ENCODE measurements at regions not wholly inside any gene's neighbourhood (a gene's known extent, or its start where the extent isn't known, plus 50 kb on each side); places are given as distances from the start of the nearest gene placed in this dataset.

DNA sequence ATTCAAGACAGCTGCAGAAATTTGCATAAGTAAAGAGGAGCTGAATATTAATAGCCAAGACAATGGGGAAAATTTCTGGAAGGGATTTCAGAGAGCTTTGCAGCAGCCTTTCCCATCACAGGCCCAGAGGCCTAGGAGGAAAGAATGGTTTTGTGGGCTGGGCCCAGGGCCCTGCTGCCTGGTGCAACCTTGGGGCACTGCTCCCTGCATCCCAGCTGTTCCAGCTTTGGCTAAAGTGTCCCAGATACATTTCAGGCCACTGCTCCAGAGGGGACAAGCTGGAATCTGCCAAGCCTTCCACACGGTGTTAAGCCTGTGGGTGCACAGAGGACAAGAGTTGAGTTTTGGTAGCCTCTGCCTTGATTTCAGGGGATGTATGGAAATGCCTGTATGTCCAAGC, 185.6 kb upstream of the SFRP2 start:
- no peak for DNase-seq

DNA sequence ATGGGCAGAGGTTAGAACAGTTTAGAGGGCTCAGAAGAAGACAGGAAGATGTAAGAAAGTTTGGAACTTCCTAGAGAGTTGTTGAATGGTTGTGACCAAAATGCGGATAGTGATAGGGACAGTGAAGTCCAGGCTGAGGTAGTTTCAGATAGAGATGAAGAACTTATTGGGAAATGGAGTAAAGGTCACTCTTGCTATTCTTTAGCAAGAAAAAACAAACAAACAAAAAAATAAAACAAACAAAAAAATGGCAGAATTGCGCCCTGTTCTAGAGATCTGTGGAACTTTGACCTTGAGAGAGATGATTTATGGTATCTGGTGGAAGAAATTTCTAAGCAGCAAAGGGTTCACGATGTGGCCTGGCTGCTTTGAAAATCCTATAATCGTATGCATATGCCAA, 185.1 kb upstream of the SFRP2 start:
- DNase-seq = no peak

DNA sequence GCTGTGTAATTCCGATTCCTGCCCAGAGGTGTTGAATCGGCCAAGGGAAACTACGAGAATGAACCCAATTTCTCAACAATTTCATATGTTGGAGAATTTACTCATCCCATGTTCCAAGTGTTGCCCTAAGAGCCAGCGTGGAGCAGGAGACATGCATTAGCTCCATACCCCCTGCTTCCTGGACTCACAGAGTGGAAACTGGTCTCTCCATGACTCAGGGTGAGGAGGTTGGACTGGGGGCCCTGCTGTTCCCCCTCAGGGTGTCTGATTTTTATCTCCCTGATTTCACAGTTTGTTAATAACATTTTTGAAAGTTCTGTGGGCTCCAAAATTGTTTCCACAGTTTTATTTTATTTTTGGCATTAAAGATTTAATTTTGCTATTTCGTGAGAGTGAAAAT, 183.0 kb upstream of the SFRP2 start:
- no peak for DNase-seq

DNA sequence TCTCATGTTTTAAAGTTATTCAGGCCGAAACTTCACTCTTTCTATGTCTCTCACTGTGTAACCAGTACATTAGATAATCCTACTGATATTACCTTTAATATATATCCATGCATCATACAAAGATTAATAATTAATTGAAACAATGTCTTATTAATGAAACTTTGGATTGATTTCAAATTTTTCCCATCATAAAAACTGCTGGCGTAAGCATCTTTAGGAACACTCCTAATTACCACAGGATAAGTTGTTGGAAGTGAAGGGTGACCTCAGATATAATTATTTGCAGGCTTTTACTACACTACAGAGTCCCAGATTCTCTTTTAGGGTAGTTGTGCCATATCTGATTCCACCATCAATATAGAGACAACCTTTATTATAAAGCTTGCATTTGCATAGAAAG, 181.3 kb upstream of the SFRP2 start:
- DNase-seq = no peak

DNA sequence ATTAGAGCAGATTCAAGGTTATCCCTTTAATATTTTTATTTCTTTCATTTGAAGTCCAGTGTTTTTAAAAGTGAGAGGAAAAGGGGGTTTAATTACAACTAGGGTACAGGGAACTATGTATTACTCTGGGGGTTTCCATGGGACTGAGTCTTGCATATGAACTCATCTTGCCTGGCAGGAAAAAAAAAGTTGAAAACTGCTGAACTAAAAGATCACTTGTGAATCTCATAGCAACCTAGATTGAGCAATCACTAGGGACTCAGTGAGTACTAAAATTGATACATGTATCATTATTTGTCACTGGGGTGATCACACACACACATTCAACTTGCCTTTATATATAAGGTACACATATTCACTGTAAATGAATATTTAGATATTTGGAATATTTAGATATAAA, 180.7 kb upstream of the SFRP2 start:
- DNase-seq = no peak

DNA sequence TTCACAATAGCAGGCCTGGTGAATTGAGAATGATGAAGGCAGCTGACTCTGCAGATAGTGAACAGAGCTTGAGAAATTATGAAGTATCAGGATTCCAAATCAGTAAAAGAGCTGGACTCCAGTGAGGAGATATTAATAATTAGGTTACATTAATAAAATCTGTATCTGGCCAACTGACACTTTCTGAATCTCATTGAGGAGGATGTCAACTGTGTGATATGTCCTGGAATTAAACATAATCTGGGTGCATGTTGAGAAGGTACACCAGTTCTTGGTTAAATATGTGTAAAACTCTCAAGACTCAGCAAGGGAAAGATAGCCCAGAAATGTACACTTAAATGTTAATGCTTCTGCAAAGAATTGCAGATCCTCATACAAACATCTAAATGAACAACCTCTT, 177.8 kb upstream of the SFRP2 start:
- no peak for DNase-seq

DNA sequence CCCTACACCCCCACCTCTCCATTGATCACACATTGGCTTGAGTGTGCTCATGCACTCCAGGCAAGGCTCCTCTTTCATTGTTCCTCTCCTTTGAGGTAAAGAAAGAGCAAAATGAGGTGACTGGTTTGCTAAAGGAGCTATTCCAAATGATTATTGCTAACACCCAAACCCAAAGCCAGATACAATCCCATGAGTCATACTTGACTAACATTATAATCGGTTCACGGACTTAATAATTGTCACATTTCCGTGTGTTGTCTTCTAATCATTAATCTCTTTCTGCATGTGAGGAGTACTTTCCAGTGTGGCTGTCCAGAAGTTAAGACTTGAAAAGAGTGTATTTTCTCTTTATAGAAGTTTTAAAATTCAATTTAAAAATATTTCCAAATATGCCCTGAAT, 174.3 kb upstream of the SFRP2 start:
- DNase-seq = no peak

DNA sequence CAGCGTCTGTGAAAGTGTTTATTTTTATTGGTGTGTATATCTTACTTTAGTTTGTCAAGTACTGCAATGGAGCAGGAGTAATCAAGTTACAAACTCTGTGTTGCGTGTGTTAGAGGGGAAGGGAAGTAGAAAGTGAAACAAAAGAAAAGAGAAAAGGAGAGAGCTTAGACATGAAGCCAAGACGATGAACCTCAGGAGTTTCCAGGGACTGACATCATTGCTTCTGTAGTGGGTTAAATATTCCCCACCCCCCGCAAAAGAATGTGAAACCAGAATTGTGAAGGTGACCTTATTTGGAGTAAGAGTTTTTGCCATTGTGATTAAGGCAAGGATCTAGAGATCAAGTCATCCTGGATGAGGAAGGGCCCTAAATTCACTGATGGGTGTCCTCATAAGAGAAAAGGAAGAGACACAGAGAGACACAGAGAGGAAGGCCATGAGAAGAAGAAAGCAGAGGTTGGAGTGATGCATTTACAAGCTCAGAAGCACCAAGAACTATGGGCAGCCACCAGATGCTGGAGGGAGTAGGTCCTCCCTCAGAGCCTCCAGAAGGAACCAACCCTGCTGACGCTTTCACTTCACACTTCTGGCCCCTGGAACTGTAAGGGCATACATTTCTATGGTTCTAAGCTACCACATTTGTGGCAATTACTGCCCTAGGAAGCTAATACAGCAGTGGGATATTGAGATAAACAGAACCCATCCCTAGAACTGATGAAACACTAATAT, 173.6 kb upstream of the SFRP2 start:
- peak; percentile 3 for DNase-seq

DNA sequence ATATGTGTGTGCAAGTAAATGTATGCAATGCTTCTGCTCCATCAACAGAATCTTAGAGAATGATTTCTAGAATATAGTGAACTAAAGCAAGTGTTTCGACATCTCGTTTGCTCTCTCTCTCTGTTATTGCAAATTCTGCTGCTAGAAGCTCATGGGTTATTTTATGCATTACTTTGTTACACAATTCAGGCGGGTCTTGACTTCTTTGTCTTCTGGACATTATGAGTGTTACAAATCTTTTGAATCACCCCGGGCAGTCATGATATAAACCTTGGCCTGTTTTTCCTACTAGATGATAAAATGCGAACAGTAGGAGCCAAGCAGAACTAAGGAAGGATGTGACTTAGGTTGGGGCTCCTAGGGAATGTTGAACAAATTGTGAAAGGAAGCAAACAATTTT, 166.4 kb upstream of the SFRP2 start:
- DNase-seq = no peak

DNA sequence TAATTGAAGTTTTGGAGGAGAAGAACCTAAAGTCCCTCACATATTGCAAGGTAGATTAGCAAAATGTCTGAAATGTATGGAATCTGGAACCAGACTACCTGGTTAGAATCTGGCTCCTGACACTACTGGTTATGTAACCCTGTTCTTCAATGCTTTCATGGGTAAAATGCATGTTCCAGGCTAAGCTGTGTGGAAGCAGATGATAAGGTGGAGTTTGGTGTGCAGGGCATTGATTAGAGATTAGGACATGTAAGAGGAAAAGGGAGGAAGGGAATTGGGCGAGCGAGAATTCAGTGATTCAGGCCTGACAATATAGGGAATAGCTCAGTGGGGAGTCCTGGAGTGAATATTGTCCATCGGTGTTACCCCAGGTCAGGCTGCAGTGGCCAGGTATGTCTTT, 165.8 kb upstream of the SFRP2 start:
- DNase-seq = no peak

DNA sequence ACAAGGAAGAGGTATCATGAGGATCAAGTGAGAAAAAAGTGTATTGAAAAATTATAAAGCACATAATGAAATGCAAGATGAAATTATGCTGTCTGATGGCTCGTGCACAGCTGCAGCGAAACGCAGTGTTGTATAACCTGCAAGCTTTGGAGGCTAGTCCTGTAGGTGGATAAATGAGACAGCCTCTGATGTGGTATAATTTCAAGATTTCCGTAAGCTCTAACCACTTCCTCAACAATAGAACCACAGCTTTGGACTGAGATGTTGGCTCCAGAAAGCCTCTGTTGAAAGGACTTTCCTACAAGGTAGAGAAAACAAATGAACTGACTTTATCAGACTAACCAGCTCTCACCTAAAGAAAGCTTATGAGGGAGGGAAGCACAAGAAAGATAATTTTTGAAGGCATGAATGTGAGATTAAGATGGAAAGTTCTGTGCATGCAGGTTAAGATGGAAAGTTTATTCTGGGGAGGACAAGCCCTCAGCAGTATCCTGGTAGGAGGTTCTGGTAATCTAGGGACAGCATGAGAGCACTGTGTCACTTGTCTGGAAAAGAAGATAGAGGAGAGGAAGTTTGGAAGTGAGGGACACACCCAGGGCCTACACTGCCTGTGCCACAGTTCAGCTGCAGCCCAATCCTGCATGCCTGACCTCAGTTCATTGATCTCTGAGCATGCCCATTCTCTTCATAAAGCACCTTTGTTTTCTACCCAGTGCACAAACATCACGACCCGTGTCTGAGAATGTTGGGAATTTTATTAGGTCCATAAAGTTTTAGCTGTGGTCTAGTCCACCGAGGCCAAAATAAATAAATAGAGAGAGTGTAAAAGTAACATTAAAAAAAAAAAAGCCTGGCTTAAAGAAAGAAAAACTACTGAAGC, 161.5 kb upstream of the SFRP2 start:
- DNase-seq = no peak

DNA sequence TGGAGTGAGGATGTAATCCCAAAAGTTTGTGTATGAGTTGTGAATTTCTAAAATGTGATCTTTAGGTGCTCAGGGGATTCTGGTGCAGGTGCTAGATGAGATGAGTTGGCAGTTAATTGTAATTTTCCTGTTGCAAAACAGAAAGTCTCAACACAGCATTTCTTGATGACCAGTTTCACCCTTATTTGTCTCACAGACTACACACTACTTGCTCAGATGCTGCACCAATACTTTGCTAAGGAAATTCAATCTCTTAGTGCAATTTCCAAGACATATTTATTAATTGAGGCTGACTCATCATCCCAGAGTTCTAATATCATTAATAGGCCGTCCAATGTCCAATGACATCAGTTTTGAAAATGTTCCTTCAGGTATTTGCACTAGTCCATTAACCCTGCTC, 159.2 kb upstream of the SFRP2 start:
- DNase-seq = no peak

DNA sequence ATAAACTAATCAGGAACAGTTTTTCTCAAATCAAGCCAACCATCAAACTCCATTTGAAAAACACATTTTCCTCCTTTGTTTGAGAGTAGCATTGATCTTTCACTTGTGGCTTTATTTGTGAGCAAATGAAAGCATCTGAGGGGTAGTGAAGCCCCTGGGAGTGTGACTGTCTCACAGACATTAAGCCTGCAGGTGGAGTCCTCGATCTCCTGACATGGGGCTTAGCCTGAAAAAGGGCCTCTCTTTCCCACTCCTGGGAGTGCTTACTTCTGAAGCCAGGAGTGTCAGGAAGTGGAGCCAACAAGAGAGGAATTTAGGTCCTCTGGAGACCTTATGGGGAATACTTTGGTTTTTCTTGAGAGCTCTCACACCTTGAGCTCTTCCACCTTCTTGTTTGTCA, 158.2 kb upstream of the SFRP2 start:
- DNase-seq = no peak

DNA sequence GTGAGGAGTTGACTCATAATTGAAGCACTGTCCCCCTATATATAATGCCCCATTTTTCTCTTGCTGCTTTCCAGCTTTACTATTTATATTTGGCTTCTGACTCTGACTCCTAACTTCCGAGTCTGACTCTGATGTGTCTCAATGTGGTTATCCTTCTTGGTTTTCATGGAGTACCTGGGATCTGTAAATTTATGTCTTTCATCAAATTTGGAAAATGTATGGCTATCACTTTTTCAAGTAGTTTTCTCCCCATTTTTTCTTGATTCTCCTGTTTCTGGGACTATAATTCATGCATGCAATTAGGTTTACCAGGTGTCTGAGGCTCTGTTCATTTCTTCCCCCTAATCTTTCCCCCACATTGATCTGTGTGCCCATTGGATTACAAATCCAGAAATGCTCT, 156.8 kb upstream of the SFRP2 start:
- no peak for DNase-seq

DNA sequence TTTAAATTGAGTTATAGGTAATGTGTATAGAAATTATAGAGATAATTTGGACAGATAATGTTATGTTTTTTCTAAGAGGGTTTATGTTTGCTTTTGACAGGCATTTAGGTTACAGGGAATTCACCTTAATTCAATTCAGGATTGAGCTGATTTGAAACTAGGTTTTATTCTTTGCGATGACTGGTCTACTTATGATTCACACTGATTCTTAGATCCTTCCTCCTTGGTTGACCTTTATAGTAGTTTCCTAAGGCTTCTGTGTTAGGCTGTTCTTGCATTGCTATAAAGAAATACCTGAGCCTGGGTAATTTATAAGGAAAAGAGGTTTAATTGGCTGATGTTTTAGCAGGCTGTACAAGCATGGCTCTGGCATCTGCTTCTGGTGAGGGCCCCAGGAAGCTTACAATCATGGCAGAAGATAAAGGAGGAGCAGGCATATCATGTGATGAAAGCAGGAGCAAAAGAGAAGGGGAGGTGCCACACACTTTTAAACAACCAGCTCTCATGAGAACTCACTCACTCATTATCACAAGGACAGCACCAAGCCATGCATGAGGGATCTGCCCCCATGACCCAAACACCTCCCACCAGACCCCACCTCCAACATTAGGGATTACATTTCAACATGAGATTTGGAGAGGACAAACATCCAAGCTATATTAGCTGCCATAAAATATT, 155.0 kb upstream of the SFRP2 start:
- no peak for DNase-seq

DNA sequence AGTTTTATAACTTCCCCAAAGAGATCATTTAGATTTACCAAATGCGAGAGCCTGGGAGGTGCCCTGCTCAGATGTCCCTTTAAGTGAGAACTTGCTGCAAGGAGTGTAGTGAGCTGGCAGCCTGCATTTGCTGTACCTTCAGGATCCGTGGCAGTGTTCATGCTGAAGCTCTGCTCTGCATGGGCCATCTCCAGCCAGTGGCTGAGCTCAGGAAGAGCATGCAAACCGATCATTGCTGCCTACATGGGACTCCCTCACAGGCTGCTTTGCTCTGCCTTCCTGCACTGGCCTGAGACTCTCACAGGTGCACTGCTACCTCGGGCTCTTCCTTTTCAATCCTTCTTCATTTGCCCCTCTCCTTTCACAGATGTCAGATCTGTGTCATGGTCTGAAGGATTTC, 152.0 kb upstream of the SFRP2 start:
- no peak for DNase-seq

DNA sequence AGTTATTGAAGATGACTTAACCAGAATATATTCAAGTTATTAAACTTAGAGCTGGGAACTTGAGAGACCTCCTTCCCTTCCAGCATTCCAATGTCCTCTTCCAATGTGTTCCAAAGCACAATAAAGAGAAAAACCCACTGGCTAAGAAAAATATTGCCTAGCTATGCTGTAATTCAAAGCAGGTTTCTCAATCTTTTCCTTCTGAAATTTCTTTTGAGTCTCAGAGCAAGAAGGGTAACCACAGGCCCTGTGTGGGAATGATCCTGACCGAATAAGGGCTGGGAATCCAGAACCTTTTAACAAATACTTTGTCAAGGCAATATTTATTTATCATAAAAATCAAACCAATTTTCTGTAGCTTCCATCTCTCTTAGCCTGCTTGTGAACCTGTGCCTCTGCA, 150.7 kb upstream of the SFRP2 start:
- DNase-seq = no peak

DNA sequence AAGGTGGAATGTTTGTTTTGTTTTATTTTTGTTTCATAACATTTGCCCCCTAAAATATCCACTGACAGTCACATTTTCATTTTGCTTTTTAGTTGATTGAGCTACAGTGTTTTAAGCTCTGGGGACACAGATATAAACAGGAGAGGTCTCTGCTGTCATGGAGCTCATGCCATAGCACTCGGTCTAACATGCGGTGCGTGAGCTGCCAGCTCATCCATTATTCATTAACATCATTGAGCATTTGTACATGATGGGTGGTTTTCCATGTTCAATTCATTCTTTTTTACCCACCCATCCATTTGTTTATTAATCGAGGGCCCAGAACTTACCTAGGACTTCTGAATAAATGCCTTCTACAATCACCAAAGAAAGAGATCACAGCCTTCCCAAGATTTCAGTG, 150.1 kb upstream of the SFRP2 start:
- DNase-seq = no peak

DNA sequence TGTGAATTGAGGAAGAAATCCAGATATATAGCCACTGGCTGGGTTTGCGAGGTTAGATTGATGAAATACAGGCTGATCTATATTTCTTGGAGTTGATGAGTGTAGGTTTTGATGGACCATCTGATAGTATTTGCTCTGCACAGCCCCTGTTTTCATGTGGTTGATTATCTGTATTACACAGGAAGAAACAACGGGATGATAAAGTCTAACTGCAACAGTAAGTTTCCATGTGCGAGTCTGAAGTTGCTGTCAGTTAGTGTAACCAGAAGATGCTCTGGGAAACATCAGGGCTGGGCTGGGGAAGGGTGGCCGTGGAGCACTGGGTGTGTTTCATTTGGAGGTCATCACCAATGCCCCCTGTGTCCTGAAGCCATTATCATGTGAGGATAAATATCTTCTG, 148.4 kb upstream of the SFRP2 start:
- DNase-seq = no peak

DNA sequence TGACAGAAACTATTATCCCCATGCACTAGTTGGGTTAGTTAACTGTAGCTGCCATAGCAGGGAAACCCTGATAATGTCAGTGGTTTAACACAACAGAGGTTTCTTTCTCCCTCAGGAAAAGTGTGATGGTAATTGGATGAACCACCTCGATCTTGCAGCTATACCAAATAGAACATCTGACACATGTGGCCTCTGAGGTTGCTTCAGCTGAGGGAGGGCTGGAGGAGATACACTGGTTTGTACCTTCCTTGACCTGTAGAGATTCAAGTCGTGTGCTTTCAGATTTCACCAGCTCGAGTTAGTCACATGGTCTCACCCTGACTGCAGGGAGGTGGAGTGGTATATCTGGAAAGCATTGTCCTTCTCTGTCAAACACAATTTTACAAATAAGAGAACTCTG, 147.2 kb upstream of the SFRP2 start:
- DNase-seq = no peak

DNA sequence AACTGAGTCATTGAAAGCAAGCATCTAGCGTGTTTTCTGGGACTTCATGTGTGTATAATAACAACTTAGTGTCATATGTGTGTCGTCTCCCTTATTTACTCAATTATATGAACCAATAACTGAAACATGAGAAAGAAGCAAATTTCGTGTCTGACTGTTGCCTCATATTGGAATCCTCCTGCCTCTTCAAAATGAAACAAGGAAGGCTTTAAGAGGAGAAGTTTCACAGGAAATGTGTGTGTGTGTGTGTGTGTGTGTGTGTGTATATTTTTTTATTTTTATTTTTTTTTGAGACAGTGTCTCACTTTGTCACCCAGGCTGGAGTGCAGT, 145.8 kb upstream of the SFRP2 start:
- no peak for DNase-seq

DNA sequence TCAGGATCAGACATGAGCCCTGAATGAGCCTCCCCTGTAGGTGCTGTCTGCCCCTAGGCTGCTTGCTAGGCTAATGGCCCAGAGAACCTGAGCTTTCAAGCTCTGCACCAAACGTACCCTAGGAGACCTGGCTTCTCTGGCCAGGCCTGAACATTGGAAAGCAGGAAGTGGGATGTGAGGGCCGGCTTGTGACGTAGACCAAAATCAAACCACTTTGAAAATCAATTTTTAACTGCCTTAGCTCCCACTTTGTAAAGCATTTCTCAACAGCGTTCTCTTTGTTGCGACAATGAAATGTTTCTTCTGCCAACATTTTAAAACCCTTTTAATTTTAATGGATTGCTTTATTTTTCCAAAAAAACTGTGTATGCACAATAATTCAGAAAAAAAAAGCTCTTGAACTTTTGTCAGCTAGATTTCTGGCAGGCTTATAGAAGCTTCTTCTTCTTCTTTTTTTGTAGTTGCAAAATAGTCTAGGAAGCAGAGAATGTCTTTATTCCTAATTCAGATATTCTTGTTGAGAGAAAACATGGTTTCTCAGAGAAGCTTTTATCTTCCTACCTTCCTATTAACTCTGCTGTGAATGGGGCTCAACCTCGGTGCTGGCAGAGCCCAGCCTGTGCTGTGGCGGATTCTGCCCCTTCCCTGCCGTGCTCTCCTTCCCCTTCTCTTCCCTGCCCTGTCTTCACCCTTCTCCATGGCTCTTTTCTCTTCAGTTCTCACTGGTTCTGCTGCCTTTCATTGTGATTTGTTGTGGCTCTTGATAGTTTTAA, 145.2 kb upstream of the SFRP2 start:
- DNase-seq = no peak

DNA sequence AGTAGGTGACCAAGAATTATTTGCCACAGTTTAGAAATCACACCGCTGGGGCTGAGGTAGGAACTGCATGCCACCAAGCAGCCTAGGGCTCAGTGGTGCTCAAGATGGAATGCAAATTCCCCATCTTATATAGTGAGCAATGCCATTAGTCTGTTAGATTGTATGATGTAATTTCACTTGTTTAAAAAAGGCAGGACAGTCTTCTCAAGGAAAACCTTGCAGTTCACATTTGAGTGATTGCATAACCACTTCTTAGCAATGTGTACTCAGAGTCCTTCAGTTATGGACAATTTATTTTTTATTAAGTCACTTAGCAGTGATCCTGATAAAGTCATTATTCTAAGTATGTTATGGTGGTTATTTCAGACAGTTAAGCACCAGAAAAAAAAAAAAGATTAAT, 142.9 kb upstream of the SFRP2 start:
- peak; percentile 45 for DNase-seq

Measured in fibroblast of skin of back (primary cell).